Sigmoid colon (tissue), 6 donors: ENCODE measurements at regions not wholly inside any gene's neighbourhood (a gene's known extent, or its start where the extent isn't known, plus 50 kb on each side); places are given as distances from the start of the nearest gene placed in this dataset.

Experiments used
- DNase-seq: peaks from one replicate; pipeline ENCODE4 v3.0.0-alpha.2; 2019
- H3K27ac ChIP-seq, 4 donors: fragments of 200-600 bp; sonication (generic); one replicate each; pipeline ENCODE4 v1.5.1; 2016 to 2019; ENCODE audit warnings: mild to moderate bottlenecking in 1 of 4
- H3K27me3 ChIP-seq, 3 donors: fragments of 200-600 bp; sonication (generic); one replicate each; pipeline ENCODE4 v1.5.1; 2019; ENCODE audit warnings: mild to moderate bottlenecking in 1 of 3
- H3K36me3 ChIP-seq, 4 donors: fragments of 200-600 bp; sonication (generic); one replicate each; pipeline ENCODE4 v1.5.1; 2016 to 2019
- H3K4me1 ChIP-seq, 4 donors: fragments of 200-600 bp; sonication (generic); one replicate each; pipeline ENCODE4 v1.5.1; 2017 to 2019
- H3K4me3 ChIP-seq, 4 donors: fragments of 200-600 bp; sonication (generic); one replicate each; pipeline ENCODE4 v1.5.1; 2017 to 2019; ENCODE audit warnings: mild to moderate bottlenecking in 2 of 4, moderate library complexity in 1 of 4
- H3K9me3 ChIP-seq, 4 donors: fragments of 200-600 bp in 3 of 4; sonication (generic) in 3 of 4; one replicate each; pipeline versions ENCODE4 v1.5.1 to v1.6.1; 2013 to 2019
- EP300 ChIP-seq, 4 donors: sonication (generic); formaldehyde crosslinking; IDR thresholded peaks; one replicate each; pipeline ENCODE4 v1.6.1; 2017; ENCODE audit warnings: antibody characterized with exemption in 4 of 4
- POLR2A ChIP-seq, 2 donors: fragments of 450-650 bp; IDR thresholded peaks; one replicate each; pipeline ENCODE4 v1.6.1; 2016; ENCODE audit warnings: antibody characterized with exemption in 2 of 2, mild to moderate bottlenecking in 2 of 2, moderate library complexity in 2 of 2
- POLR2AphosphoS5 ChIP-seq, 4 donors: sonication (generic); formaldehyde crosslinking; IDR thresholded peaks; one replicate each; pipeline ENCODE4 v1.6.1; 2017; ENCODE audit warnings: antibody characterized with exemption in 4 of 4
- WGBS, 2 donors: extraction: QIAGEN DNeasy Blood & Tissue Kit; methylation state at CpG; one replicate each; pipeline ENCODE4 v1.1.7; 2013; 5-methylcytosine and 5-hydroxymethylcytosine counted together
- intact Hi-C: fragments of 100-400 bp; cut with DNase I; formaldehyde crosslinking; loops from one replicate; pipeline ENCODE4 v1.15.1; 2023
- TF ChIP-seq, protein P1 (sequence below), 4 experiments: fragments of 450-650 bp in 3 of 4; fragments of 200-600 bp in 1 of 4; IDR thresholded peaks; one replicate each; pipeline ENCODE4 v1.5.1; 2016 to 2019; ENCODE audit warnings: antibody characterized with exemption in 4 of 4, mild to moderate bottlenecking in 3 of 4, moderate library complexity in 2 of 4
- donor health status: healthy with polysubstance abuse.
- donor health status: healthy.

- no peaks in the 10 kb centered on the region for H3K36me3 ChIP-seq
- H3K27me3 ChIP-seq: no peaks in the 10 kb centered on the region
- TF ChIP-seq POLR2AphosphoS5 (IDR thresholded peaks at IDR 0.05): no peak
- H3K9me3 ChIP-seq: no peaks in the 10 kb centered on the region
- H3K4me1 ChIP-seq: peaks cover 0 to 5% (median 0%) of the 10 kb centered on the region in 4 donors
- no peak overlapping the region for H3K4me3 ChIP-seq
- intact Hi-C loops: no loop called here
- WGBS, 2 donors: 85 to 86% methylated on average over 3 of the region's 3 CpGs
- no peak overlapping the region for H3K27ac ChIP-seq
- no peak for DNase-seq
These were observed 181.5 kb upstream of the LPP start for GRCh38 chr3:187972454-187972853.

GRCh38 chr3:187973977-187974870 is 179.7 kb upstream of the LPP start:
- 70 to 85% methylated on average over 9 of the region's 9 CpGs for WGBS, 2 donors
- no peak for DNase-seq
- Histone ChIP-seq H3K4me1 (no peaks in the 10 kb centered on the region), H3K4me3 (no peak overlapping the region), H3K27me3 (no peaks in the 10 kb centered on the region), H3K9me3 (peaks cover 0 to 4% (median 0%) of the 10 kb centered on the region in 4 donors), H3K36me3 (no peaks in the 10 kb centered on the region), H3K27ac (no peak overlapping the region)
- no peak for TF ChIP-seq EP300 (IDR thresholded peaks at IDR 0.05)
- no peak for TF ChIP-seq POLR2A (IDR thresholded peaks at IDR 0.05)
- TF ChIP-seq, protein P1, sequence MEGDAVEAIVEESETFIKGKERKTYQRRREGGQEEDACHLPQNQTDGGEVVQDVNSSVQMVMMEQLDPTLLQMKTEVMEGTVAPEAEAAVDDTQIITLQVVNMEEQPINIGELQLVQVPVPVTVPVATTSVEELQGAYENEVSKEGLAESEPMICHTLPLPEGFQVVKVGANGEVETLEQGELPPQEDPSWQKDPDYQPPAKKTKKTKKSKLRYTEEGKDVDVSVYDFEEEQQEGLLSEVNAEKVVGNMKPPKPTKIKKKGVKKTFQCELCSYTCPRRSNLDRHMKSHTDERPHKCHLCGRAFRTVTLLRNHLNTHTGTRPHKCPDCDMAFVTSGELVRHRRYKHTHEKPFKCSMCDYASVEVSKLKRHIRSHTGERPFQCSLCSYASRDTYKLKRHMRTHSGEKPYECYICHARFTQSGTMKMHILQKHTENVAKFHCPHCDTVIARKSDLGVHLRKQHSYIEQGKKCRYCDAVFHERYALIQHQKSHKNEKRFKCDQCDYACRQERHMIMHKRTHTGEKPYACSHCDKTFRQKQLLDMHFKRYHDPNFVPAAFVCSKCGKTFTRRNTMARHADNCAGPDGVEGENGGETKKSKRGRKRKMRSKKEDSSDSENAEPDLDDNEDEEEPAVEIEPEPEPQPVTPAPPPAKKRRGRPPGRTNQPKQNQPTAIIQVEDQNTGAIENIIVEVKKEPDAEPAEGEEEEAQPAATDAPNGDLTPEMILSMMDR (IDR thresholded peaks at IDR 0.05): no peak
- intact Hi-C loops: no loop called here

- no peak for DNase-seq
- no peaks in the 10 kb centered on the region for H3K4me1 ChIP-seq
- peaks cover 0 to 4% (median 0%) of the 10 kb centered on the region in 4 donors for H3K9me3 ChIP-seq
- no peaks in the 10 kb centered on the region for H3K27me3 ChIP-seq
- intact Hi-C loops: no loop called here
- TF ChIP-seq POLR2A (IDR thresholded peaks at IDR 0.05) (no peak), POLR2AphosphoS5 (IDR thresholded peaks at IDR 0.05) (no peak), EP300 (IDR thresholded peaks at IDR 0.05) (no peak)
- TF ChIP-seq, protein P1 (IDR thresholded peaks at IDR 0.05): no peak
- H3K27ac ChIP-seq: no peak overlapping the region
- 31 to 42% methylated on average over 3 of the region's 3 CpGs for WGBS, 2 donors
- H3K36me3 ChIP-seq: no peaks in the 10 kb centered on the region
- no peak overlapping the region for H3K4me3 ChIP-seq
These were observed 179.1 kb upstream of the LPP start for GRCh38 chr3:187974871-187975271.

GRCh38 chr3:187975561-187976364 is 178.2 kb upstream of the LPP start:
- WGBS, 2 donors: 67 to 82% methylated on average over 7 of the region's 7 CpGs
- H3K4me1 ChIP-seq: no peaks in the 10 kb centered on the region
- H3K27ac ChIP-seq: no peak overlapping the region
- TF ChIP-seq POLR2AphosphoS5 (IDR thresholded peaks at IDR 0.05) (no peak), EP300 (IDR thresholded peaks at IDR 0.05) (no peak), POLR2A (IDR thresholded peaks at IDR 0.05) (no peak)
- TF ChIP-seq, protein P1 (IDR thresholded peaks at IDR 0.05): no peak
- H3K36me3 ChIP-seq: no peaks in the 10 kb centered on the region
- peaks cover 0 to 4% (median 0%) of the 10 kb centered on the region in 4 donors for H3K9me3 ChIP-seq
- no peak overlapping the region for H3K4me3 ChIP-seq
- intact Hi-C loops: no loop called here
- no peak for DNase-seq
- no peaks in the 10 kb centered on the region for H3K27me3 ChIP-seq

DNA sequence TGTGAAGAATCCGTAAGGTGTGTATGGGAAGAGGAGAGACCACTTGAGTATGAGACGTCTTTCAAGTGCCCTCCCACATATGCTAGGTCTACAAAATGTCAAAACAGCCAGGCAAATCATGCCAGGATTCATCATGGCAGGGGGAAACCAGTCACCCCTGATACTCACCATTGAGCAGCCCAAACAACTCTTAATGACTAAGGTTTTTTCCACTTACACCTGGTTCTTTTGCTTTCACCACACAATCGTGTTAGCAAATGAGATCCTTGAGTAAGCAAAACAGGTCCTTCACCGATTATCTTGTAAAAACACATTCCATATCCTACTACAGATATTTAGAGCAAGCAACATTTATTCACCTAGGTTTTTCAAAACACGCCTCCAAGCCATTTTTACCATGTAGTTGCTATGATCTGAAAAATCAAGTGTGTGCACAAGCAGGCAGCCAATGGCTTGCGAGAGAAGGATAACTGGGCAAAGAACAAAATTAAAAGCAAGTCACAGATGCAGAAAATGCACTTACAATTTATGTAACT is 177.5 kb upstream of the LPP start:
- intact Hi-C loops: no loop called here
- Histone ChIP-seq H3K4me3 (no peak overlapping the region), H3K36me3 (no peaks in the 10 kb centered on the region), H3K27me3 (no peaks in the 10 kb centered on the region), H3K27ac (no peak overlapping the region), H3K9me3 (peaks cover 0 to 4% (median 0%) of the 10 kb centered on the region in 4 donors), H3K4me1 (no peaks in the 10 kb centered on the region)
- WGBS, 2 donors: 79 to 93% methylated on average over 6 of the region's 6 CpGs
- DNase-seq: no peak
- TF ChIP-seq POLR2AphosphoS5 (IDR thresholded peaks at IDR 0.05) (no peak), EP300 (IDR thresholded peaks at IDR 0.05) (no peak), POLR2A (IDR thresholded peaks at IDR 0.05) (no peak)
- TF ChIP-seq, protein P1 (IDR thresholded peaks at IDR 0.05): no peak
